Fibroblast of upper back skin (primary cell): ENCODE measurements at regions not wholly inside any gene's neighbourhood (a gene's known extent, or its start where the extent isn't known, plus 50 kb on each side); places are given as distances from the start of the nearest gene placed in this dataset.
"Not testable (repeated sequence)": the region's sequence is repeated elsewhere in the genome, so short reads cannot be mapped to it uniquely, and the experiment has no call there.

Experiments used
- DNase-seq: peaks from one replicate; pipeline ENCODE4 v3.0.0-alpha.2; 2013

DNA sequence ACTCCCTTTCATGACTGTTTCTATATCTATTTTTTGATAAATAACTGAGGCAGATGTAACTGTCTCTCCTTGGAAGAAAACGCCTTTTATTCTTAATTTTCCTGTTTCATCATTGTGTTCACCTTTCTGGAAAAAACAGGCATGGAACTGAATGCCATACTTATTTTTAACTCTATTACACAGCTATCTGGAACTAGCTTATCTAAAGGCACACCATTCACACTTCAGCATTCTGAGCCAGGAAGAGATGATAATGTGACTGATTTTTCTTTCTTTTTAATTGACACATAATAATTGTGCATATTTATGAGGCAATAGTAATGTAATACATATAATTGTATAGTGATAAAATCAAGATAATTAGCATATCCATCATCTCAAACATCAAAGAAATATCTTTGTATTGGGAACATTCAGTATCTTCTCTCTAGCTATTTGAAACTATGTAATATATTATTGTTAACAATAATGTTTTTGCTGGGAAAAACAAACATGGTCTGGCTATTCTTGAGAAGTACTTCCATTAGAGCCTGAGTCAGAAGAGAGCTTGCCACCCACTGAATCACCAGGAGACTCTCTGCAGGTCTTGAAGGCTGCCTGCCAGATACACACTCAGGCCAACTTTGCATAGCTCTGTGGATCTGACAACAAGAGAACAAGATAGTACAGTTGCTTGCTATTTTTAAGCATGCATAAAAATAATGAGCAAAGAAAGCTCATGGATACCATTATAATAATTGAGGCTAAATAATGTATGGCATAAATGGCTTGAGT lies 501.0 kb upstream of the EDIL3 start:
- DNase-seq, result peak; percentile 67

DNA sequence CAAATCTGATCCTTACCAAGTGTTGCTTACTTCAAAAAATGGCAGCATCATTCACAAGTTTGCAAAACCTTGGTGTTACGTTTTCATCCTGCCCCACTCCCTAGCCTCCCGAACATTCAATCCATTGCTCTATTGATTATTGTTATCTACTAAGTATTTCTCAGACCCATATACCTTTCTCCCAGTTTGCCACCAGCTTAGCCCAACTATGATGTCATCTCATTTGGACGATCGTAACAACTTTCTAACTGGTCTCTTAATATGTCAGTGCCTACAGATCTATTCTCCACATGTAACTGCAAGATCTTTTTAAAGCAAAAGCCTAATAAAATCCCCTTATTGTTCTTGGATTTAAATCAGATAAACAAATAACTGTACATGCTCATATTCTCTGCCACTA lies 497.1 kb upstream of the EDIL3 start:
- no peak for DNase-seq

DNA sequence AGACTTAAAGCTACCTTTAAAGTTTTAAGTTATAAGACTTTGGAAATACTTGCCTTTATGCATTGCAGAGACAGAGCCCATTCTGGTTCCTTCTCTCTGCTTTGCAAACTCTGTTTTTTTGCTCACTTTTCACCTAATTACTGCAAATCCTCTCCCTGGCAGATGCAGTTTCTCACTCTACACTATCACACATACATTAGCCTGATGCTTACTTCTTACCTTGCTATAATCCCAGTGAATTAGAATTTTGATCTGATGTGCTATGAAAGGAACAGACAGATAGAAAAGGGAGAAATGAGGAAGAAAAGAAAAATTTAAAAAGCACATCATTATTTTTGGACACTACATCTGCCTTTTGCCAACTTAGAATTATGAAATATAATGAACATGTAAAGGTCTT lies 489.5 kb upstream of the EDIL3 start:
- no peak for DNase-seq

DNA sequence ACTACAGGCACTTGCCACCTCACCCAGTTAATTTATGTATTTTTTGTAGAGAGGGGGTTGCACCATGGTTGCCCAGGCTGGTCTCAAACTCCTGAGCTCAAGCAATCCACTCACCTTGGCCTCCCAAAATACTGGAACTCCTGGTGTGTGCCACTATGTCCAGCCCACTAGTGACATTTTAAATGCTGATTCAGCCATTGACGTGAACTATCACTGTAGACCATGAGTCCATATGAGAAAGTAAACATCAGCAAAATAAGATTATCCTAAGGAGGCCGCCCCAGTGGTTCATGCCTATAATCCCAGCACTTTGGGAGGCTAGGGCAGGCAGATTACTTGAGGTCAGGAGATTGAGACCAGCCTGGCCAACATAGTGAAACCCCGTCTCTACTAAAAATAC lies 488.1 kb upstream of the EDIL3 start:
- no peak for DNase-seq

DNA sequence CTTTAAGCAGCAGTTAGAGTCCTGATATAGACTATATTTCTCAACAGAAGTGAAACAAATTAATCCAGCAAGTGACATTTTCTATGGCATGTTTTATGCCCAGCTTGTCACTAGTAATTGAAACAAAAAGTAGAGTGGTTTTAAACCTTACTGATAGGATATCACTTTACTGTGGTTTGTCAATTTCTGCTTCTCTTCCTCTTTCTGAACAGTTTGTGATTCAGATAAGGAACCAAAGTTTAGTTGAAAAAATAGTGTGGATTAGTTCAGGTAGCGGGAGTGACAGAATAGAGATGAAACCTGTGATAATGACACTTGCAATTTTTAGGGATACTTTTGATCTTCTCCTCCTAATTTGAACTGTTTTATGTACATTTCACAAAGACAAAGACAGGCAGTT lies 485.7 kb upstream of the EDIL3 start:
- no peak for DNase-seq

DNA sequence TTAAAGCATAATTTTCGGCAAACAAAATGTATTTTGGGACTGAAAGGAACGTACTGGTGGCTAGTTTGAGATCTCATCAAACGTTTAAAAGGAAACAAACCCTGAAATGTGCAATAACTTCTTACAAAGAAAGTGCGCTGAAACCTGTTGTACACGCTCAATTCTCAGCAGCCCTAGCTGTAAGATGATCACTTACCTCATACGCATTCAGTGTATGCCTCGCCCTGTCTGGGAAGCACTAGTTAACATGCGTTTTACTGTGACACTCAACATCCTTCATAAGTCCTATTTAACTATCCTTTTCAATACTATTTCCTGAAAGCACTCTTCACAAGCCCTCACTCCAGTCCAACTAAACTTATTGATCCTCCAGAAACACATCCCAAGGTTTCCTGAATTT lies 485.0 kb upstream of the EDIL3 start:
- DNase-seq, result no peak

DNA sequence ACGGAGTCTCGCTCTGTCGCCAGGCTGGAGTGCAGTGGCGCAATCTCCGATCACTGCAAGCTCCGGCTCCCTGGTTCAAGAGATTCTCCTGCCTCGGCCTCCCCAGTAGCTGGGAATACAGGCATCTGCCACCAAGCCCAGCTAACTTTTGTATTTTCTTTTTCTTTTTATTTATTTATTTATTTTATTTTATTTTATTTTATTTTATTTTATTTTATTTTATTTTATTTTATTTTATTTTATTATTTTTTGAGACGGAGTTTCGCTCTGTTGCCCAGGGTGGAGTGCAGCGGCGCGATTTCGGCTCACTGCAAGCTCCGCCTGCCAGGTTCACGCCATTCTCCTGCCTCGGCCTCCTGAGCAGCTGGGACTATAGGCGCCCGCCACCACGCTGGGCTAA lies 479.3 kb upstream of the EDIL3 start:
- not testable (repeated sequence) for DNase-seq

DNA sequence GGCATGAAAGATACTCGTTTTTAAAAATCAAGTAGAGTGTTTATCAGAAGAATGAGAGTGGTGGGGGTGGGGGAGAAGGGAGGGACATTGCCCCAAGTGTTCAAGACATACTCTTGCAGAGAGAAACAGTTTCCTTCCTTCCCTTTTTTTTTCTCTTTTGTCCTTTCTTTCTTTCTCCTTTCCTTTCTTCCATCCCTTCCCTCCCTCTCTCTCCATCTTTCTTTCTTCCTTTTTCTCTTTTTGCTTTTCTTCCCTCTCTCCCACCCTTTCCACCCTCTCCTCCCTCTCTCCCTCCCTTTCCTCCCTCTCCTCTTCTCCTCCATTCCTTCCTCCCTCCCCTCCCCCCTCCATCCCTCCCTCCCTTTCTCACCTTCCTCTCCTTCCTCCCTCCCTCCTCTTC lies 478.3 kb upstream of the EDIL3 start:
- DNase-seq, result no peak

DNA sequence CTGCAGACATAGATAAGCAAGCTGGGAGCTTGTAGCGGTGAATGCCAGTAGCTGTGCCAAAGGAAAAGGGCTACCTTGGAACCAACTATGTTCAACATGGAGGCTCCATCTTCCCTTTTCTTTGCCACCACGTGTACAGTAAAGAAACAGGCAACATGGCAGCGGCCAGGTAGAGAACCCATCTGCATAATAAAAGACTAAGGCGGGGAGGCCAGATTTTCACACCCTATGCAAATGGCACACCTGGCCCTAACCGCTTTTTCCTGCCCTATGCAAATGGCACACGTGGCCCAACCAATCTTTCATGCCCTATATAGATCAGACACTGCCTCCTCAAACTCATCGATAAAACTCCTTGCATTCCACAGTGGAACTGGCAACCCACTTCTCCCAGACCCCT lies 477.5 kb upstream of the EDIL3 start:
- no peak for DNase-seq

DNA sequence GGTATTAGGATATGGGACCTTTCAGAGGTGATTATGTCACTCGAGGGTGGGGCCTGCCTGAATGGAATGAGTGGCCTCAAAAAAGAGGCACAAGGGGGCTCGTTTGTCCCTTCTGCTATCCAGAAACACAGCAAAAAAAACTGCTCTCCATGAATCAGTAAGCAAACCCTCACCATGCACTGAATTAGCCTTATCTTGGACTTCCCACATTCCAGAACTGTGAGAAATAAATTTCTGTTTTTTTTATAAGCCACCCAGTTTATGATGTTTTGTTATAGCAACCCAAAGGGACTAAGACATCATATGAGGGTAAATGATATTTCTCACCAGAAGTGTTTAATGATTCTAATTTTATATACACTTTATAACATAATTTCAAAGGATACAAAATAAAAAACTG lies 476.6 kb upstream of the EDIL3 start:
- no peak for DNase-seq

DNA sequence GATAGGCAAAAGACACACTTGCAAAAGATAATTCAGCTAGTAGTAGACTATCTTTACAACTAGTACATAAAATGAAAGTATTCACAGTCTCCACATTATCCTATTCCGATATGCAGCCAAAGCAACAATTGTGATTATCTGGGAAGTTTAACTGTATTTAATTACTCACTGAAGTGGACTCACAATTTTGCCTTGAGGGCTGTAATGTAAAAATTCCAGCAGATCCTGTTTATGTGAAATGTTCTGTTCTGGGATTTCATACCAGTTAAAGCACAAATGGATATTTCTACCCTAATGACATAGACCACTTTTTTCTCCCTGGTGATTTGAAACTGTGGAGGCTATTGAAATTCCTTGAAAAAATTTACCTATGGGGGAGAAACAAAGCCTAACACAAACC lies 474.4 kb upstream of the EDIL3 start:
- DNase-seq, result no peak

DNA sequence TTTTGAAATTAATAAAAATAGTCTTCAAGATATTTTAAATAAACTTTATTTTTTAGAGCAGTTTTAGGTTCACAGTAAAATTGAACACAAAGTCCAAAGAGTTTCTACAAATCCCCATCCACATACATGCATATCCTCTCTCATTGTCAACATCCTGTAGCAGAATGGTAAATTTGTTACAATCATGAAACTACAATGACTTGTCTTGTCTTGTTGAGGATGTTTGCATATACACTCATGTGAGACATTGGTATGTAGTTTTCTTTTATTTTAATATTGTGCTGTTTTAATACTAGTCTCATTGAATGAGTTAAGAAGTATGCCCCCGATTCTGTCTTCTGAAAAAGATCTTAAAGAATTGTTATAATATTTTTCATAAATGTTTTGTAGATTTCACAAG lies 447.0 kb upstream of the EDIL3 start:
- DNase-seq, result no peak

DNA sequence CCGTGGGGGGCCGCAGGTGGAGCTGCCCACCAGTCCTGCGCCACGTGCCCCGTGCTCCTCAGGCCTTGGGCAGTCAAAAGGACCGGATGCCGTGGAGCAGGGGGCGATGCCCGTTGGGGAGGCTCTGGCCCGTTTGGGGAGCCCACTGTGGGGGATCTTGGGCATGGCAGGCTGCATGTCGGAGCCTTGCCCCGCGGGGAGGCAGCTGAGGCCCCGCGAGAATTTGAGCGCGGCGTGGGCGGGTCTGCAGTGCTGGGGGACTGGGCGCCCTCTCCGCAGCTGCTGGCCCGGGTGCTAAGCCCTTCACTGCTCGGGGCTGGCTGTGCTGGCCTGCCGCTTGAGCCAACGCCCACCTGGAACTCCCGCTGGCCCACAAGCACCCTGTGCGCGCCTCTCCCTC lies 445.6 kb upstream of the EDIL3 start:
- DNase-seq, result no peak

DNA sequence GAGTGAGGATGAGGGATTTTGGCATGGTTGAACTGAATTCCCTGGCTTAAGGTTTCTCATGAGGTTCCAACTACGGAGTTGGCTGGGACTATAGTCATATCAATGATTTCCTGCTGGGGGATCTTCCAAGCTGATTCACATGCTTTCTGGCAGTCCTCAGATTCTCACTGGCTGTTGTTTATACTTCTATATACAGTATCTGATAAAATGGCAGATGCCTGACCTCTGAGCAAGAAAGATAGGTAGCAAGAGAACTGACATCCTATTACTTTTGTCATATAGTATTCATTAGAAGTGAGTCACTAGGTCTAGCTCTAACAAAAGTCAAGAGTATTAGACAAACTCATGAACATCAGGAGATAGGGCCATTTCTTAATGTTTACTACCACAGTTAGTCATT lies 440.9 kb upstream of the EDIL3 start:
- peak; percentile 39 for DNase-seq

DNA sequence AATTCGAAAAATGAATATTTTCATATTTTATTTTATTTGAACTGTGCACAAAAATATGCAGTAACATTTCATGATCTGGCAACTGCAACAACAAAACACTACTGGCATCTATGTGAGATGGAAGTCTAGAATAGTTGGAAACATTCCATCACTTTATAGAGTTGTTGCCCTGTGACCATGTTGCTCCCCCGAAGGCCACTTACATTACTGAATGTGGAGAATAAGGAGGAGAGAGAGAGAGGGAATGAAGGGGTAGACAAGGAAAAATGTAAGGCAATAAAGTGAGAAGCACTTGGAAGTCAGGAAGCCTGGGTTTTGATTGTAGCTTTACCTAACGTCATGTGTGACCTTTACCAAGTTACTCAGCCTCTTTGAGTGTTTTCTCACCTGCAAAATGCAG lies 437.2 kb upstream of the EDIL3 start:
- no peak for DNase-seq

DNA sequence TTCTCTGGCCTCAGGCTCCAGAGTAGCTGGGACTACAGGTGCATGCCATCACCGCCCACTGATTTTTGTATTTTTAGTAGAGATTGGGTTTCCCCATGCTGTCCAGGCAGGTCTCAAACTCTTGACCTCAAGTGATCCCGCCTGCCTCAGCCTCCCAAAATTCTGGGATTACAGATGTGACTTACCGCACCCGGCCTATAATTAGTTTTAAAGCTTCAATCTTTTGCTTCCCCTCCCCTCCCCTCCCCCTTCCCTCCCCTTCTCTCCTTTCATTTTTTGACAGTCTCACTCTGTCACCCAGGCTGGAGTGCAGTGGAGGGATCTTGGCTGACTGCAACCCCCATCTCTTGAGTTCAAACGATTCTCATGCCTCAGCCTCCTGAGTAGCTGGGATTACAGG lies 433.3 kb upstream of the EDIL3 start:
- no peak for DNase-seq

DNA sequence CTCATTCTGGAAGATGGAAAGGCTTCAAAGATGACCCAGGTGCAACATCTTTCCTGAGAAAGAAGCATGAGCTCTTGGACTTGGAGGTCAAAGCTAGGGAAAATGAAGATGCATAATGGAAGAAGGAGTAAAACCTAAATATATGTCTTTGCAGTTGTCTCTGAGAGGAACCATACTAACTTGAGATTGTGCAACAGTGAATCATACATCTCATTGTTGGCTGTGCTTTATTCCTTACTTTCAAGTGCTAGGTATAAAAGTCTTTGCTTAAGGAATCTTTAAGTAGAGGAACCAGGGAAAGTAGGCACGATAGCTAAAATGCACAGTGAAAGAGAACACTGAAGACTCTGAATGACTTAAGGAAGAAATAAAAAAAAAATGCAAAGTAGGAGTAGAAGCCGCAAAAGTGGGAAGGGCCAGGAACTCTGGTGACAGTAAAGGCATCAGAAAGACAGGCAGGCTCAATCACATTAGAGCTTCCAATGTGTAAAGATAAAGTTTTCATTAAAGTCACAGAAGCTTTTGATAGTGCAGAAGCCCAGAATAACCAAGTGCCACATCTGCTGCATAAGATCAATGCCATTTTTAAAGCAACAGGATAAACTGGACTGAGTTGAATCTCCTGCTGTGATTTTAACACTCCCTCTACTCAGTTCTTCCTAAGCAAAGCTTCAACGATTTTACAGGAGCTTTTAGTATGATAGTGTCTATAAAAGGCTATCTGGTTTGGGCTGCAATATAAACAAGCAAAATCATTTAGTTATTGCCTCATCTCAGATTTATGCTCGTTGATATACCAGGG lies 432.3 kb upstream of the EDIL3 start:
- peak; percentile 14 for DNase-seq

DNA sequence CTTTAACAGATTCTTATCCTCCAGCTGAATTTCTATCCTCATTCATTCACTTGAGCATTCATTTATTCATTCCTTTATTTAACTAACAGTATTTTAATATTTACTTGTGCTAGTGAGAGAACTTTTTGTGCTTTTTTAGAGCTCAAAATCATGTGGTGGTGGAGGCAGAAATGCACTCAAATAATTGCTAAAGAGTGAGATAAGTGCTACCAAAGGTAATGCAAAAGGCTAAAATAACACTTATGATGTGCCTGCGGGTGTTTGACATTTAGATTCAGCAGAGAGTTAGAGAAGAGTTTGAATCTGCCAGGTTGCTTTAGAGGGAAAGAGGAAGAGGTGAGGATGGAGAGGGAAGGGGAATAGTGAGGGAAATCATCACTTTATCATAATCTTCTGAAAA lies 431.5 kb upstream of the EDIL3 start:
- no peak for DNase-seq

DNA sequence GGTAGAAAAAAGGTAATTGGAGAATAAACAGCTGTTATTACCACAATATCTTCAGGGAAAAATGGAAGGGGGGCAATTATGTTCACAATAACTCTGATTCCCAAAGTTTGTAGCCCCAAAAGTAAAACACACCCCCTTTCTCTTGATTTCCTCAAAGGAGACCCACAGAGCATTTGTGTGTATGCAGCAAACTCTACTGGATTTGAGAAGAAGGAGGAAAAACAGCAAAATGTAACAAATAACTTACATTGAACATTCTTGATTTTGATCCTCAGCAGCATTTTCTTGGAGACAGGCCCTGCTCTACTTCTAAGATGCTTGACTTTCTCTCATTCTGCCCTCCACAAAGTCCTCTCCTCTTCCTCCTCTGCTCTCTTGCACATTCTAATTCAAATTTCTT lies 420.8 kb upstream of the EDIL3 start:
- no peak for DNase-seq

DNA sequence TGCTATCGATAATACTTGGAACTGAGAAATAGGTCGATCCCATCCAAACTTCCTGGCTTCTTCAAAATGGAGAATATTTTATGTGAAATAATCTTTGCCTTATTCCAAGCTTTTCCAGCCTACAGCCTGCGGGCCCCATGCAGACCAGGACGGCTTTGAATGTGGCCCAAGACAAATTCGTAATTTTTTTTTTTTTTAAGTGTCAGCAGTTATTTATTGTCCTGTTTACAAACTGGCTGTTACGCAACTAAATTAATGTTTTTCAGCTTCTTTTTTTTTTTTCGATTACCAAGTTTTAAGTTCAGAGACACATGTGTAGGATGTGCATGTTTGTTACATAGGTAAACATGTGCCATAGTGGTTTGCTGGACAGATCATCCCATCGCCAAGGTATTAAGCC lies 411.7 kb upstream of the EDIL3 start:
- no peak for DNase-seq

DNA sequence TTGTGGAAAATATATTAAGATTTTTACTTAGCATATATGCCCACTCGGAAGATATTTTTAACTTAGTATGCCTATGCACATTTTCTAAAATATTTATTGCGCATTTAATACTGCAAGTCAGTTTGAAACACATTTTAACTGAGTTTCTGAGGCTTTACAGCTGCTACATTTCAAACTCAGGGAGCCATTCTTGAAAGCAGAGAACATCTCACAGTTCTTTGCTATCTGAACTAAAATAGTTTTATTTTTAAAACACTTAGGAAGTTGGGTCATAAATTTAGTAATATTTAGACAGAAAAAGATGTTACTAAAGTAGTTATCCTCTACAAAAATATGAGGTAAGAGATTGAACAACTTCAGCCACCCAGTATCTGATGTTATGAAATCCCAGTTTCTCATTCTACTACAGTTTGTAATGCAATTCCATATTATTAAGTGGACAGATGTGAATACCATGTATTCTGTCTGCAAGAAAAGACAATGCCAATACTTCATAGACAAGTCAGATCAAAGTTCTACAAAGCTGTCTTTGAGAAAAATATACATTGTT lies 409.9 kb upstream of the EDIL3 start:
- no peak for DNase-seq

DNA sequence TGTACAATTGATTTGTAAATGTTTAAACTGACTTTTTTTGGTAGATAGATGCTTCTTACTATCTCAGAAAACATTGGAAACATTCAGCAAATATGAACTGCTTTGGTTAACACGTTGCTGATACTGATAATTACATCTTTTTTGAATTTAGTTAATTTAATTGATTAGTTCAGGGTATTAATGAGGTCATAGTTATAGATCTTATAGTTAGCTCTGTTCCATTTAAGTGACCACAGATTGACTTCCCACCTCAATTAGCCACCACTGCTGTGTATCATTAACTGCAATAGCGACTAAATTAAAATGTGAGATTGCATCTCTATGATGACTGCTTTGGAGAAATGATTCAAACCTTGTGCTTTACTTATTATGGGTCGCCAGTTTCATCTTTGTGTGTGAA lies 407.1 kb upstream of the EDIL3 start:
- DNase-seq, result no peak

DNA sequence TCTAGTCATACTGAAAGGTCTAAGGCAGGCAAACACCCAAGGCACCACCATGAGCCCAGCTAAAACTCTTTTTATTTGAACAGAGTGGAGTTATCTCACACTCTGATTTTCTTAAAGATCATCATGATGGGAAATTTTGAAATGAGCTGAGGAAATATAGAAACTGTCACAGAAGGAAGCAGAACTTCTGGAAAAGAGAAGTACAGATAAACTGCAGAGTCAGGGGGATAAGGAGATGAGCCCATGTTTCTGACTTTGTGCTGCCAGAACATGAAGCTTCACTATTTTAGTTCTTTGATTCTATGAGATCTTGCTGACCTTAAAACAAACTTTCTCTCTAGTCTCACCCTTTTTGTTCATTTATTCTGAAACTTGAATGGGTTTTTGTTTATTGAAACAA lies 406.5 kb upstream of the EDIL3 start:
- DNase-seq, result no peak

DNA sequence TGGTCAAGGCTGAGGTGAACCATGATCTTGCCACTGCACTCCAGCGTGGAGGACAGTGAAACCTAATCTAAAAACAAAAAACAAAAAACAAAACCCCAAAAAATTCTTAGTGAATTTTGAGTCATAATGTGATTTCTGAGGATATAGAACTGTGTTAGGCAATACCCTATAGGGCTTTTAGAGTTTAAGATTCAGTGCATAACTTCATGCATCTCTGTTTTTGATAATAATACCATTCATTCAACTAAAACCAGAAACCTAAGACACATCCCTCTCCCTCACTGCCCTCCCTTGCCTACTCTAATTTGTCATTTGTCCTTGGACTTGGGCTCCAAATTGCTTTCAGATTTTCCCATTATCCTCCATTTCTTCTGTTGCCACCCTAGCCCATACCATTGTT lies 405.7 kb upstream of the EDIL3 start:
- DNase-seq, result no peak
